ENCODE measurements at regions not wholly inside any gene's neighbourhood (a gene's known extent, or its start where the extent isn't known, plus 50 kb on each side); places are given as distances from the start of the nearest gene placed in this dataset.

- FAIRE-seq (no peak), DNase-seq (ENCODE audit: insufficient read length, low spot score) (no peak)
- TF ChIP-seq, protein P1, sequence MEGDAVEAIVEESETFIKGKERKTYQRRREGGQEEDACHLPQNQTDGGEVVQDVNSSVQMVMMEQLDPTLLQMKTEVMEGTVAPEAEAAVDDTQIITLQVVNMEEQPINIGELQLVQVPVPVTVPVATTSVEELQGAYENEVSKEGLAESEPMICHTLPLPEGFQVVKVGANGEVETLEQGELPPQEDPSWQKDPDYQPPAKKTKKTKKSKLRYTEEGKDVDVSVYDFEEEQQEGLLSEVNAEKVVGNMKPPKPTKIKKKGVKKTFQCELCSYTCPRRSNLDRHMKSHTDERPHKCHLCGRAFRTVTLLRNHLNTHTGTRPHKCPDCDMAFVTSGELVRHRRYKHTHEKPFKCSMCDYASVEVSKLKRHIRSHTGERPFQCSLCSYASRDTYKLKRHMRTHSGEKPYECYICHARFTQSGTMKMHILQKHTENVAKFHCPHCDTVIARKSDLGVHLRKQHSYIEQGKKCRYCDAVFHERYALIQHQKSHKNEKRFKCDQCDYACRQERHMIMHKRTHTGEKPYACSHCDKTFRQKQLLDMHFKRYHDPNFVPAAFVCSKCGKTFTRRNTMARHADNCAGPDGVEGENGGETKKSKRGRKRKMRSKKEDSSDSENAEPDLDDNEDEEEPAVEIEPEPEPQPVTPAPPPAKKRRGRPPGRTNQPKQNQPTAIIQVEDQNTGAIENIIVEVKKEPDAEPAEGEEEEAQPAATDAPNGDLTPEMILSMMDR (IDR thresholded peaks at IDR 0.05; ENCODE audit: insufficient read depth, missing control alignments), result peak; percentile 40
These were observed 71.9 kb upstream of the GRAMD1B start for GRCh38 chr11:123357990-123358827.

DNA sequence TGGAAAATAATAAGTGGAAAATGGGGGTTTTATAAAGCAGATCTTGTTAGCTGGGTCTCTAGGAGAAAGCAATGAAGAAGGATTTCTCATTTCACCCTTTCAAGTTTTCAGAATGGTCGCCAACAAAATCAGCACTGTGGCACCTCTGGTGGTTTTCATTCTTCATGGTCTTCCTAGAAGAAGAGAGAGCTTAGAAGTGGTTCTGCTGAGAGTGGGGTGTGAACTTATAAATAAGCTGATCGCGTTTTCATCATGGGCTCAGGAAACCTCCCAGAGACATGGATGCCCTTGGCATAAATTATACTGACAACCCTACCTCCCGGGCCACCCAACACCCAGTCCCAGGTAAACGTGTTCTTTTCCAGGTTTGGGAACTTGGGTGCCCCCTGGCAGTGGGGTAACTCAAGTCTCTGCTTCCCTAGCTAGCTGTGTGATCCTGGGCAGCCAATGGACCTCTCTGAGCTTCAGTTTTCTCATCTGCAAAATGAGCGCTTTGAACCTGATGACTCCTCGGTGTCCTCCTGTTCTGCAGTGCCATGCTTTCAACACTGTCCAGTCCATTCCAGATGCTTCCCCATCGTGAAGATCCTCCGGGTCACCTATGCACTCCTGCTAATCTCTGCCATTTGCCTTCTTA, 72.6 kb upstream of the GRAMD1B start:
- FAIRE-seq (no peak), DNase-seq (ENCODE audit: insufficient read length, low spot score) (no peak)
- TF ChIP-seq, protein P1 (IDR thresholded peaks at IDR 0.05; ENCODE audit: insufficient read depth, missing control alignments), result no peak

DNA sequence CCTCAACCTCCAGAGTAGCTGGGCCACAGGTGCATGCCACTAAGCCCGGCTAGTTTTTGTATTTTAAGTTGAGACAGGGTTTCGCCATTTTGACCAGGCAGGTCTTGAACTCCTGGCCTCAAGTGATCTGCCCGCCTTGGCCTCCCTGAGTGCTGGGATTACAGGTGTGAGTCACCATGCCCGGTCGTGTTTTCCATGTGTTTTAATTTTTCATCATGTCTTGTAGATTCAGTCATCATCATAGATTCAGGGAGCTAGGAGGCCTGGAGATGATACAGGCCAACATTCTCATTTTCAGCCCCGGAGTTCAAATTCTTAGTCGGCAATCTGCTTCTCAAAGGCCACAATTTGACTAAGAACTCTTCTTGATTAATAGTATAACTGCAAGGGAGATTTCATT, 73.5 kb upstream of the GRAMD1B start:
- DNase-seq (ENCODE audit: insufficient read length, low spot score) (no peak), FAIRE-seq (no peak)
- TF ChIP-seq, protein P1 (IDR thresholded peaks at IDR 0.05; ENCODE audit: insufficient read depth, missing control alignments), result no peak

- DNase-seq (ENCODE audit: insufficient read length, low spot score) (no peak), FAIRE-seq (no peak)
- TF ChIP-seq, protein P1 (IDR thresholded peaks at IDR 0.05; ENCODE audit: insufficient read depth, missing control alignments), result no peak
These were observed 75.6 kb upstream of the GRAMD1B start for GRCh38 chr11:123354371-123354975.

- TF ChIP-seq, protein P1 (IDR thresholded peaks at IDR 0.05; ENCODE audit: insufficient read depth, missing control alignments), result no peak
- FAIRE-seq, result no peak
- no peak for DNase-seq (ENCODE audit: insufficient read length, low spot score)
These were observed 78.7 kb upstream of the GRAMD1B start for GRCh38 chr11:123351375-123351774.

- DNase-seq (ENCODE audit: insufficient read length, low spot score), result no peak
- TF ChIP-seq, protein P1 (IDR thresholded peaks at IDR 0.05; ENCODE audit: insufficient read depth, missing control alignments), result no peak
- no peak for FAIRE-seq
These were observed 80.7 kb upstream of the GRAMD1B start for GRCh38 chr11:123349382-123349781.
